ENCODE measurements at regions not wholly inside any gene's neighbourhood (a gene's known extent, or its start where the extent isn't known, plus 50 kb on each side); places are given as distances from the start of the nearest gene placed in this dataset.

DNA sequence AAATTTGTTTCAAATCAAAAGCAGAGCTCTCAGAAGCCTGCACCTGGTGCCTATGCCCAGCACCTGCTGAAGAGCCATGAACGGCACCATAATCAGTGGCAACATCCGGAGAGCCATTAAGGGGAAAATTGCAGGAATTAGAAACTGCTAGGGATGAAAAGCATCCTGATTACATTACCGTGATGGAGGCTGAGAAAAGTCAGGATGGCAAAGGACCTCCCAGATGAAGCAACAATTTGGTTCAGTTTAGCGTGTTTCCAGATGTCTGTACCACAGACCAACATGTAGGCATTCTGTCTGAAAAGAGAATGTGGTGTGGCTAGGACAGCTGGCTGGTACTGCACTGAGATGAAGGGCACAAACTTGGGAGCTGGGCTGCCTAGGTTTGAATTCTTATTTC lies 106.1 kb downstream of the EOMES start:
- Histone ChIP-seq H4K8ac (ENCODE audit: low read depth, low read length) (no peak overlapping the region), H2BK15ac (ENCODE audit: low read length) (no peak overlapping the region), H2AFZ (ENCODE audit: low read length) (no peak overlapping the region), H3K4me3 (ENCODE audit: low read length in 2 of 2) (no peak overlapping the region), H2BK5ac (ENCODE audit: low read length) (no peak overlapping the region), H3K36me3 (replicated peaks in 1 of 2; ENCODE audit: control insufficient read depth in 2 of 2, insufficient read depth in 2 of 2, low read length in 2 of 2) (no peaks in the 10 kb centered on the region), H4K91ac (ENCODE audit: low read depth, low read length, poor library complexity) (no peak overlapping the region), H3K4me2 (ENCODE audit: insufficient read depth, low read length, poor library complexity, severe bottlenecking) (no peak overlapping the region), H3K4ac (ENCODE audit: low read length) (no peak overlapping the region), H3K18ac (ENCODE audit: low read length) (no peak overlapping the region), H3K79me1 (ENCODE audit: low read depth, low read length) (no peaks in the 10 kb centered on the region), H3K4me1 (ENCODE audit: control insufficient read depth in 2 of 2, insufficient read depth in 1 of 2, low read depth in 1 of 2, low read length in 2 of 2) (no peaks in the 10 kb centered on the region), H3K14ac (ENCODE audit: low read length) (no peak overlapping the region), H3K27ac (replicated peaks; ENCODE audit: low read length) (no peak overlapping the region), H3K9me3 (replicated peaks in 1 of 2; ENCODE audit: control insufficient read depth in 2 of 2, insufficient read depth in 1 of 2, low read depth in 1 of 2, low read length in 2 of 2) (peaks cover 2 to 4% of the 10 kb centered on the region in 2 donors), H2AK5ac (ENCODE audit: low read depth, low read length) (no peak overlapping the region), H2BK120ac (ENCODE audit: low read depth, low read length) (no peak overlapping the region), H2BK12ac (ENCODE audit: low read length) (no peak overlapping the region), H3K9ac (ENCODE audit: low read depth, low read length, poor library complexity) (no peak overlapping the region), H3K23ac (ENCODE audit: low read depth, low read length, poor library complexity) (no peak overlapping the region), H3K27me3 (ENCODE audit: control insufficient read depth in 3 of 3, insufficient read depth in 3 of 3, low read depth in 1 of 3, low read length in 3 of 3) (no peaks in the 10 kb centered on the region)
- no peak for DNase-seq (ENCODE audit: low spot score)
- no CpG with 5 or more reads among the region's 4 CpGs for WGBS, 2 donors (ENCODE audit: extremely low coverage in 2 of 2, insufficient read length in 2 of 2, insufficient replicate concordance in 1 of 2)

DNA sequence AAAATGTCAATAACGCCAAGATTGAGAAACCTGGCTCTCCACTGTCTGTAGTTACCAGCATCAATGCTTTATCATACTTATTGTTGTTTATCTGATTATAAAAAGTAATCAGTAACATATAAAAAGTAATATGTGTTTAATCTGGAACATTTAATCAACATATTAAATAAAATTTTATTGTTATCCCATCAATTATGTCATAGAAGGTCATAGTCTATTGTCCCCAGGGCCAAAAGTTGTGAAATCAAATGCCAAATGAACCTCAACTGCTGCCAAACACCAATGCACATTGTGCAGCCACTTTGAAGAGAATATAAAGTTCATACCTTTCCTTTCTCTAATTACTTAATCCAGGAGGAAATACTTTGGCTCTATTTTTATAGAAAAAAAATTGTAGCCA lies 106.6 kb downstream of the EOMES start:
- no peak overlapping the region for H3K27ac ChIP-seq (replicated peaks; ENCODE audit: low read length)
- no peak overlapping the region for H2AK5ac ChIP-seq (ENCODE audit: low read depth, low read length)
- H4K8ac ChIP-seq (ENCODE audit: low read depth, low read length), result no peak overlapping the region
- no CpG with 5 or more reads among the region's 1 CpG for WGBS, 2 donors (ENCODE audit: extremely low coverage in 2 of 2, insufficient read length in 2 of 2, insufficient replicate concordance in 1 of 2)
- no peak overlapping the region for H3K23ac ChIP-seq (ENCODE audit: low read depth, low read length, poor library complexity)
- no peak overlapping the region for H3K4ac ChIP-seq (ENCODE audit: low read length)
- DNase-seq (ENCODE audit: low spot score), result no peak
- peaks cover 2 to 4% of the 10 kb centered on the region in 2 donors for H3K9me3 ChIP-seq (replicated peaks in 1 of 2; ENCODE audit: control insufficient read depth in 2 of 2, insufficient read depth in 1 of 2, low read depth in 1 of 2, low read length in 2 of 2)
- H3K27me3 ChIP-seq (ENCODE audit: control insufficient read depth in 3 of 3, insufficient read depth in 3 of 3, low read depth in 1 of 3, low read length in 3 of 3), result no peaks in the 10 kb centered on the region
- no peaks in the 10 kb centered on the region for H3K36me3 ChIP-seq (replicated peaks in 1 of 2; ENCODE audit: control insufficient read depth in 2 of 2, insufficient read depth in 2 of 2, low read length in 2 of 2)
- no peak overlapping the region for H3K4me2 ChIP-seq (ENCODE audit: insufficient read depth, low read length, poor library complexity, severe bottlenecking)
- no peak overlapping the region for H2BK15ac ChIP-seq (ENCODE audit: low read length)
- H4K91ac ChIP-seq (ENCODE audit: low read depth, low read length, poor library complexity), result no peak overlapping the region
- H2BK5ac ChIP-seq (ENCODE audit: low read length), result no peak overlapping the region
- no peaks in the 10 kb centered on the region for H3K79me1 ChIP-seq (ENCODE audit: low read depth, low read length)
- no peak overlapping the region for H3K4me3 ChIP-seq (ENCODE audit: low read length in 2 of 2)
- H3K9ac ChIP-seq (ENCODE audit: low read depth, low read length, poor library complexity), result no peak overlapping the region
- H2BK120ac ChIP-seq (ENCODE audit: low read depth, low read length), result no peak overlapping the region
- H2BK12ac ChIP-seq (ENCODE audit: low read length), result no peak overlapping the region
- no peaks in the 10 kb centered on the region for H3K4me1 ChIP-seq (ENCODE audit: control insufficient read depth in 2 of 2, insufficient read depth in 1 of 2, low read depth in 1 of 2, low read length in 2 of 2)
- H2AFZ ChIP-seq (ENCODE audit: low read length), result no peak overlapping the region
- no peak overlapping the region for H3K14ac ChIP-seq (ENCODE audit: low read length)
- no peak overlapping the region for H3K18ac ChIP-seq (ENCODE audit: low read length)

DNA sequence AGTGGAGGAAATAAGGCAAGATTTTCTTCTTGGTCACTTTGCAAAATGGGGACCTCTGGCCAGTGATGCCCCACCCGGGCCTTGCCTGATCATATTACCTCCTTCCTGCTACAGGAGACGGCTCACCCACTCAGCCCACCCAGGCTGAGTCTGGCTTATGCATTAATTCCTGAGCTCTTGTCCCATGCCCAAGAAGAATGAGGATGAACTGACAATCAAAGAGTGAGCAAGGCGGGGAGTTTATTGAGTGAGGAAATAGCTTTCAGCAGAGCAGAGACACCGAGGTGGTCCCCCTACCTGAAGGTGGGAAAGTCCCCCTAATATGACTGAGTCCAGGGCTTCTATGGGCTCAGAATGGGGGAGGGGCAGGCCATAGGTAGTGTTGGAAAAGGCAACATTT lies 107.5 kb downstream of the EOMES start:
- no peaks in the 10 kb centered on the region for H3K36me3 ChIP-seq (replicated peaks in 1 of 2; ENCODE audit: control insufficient read depth in 2 of 2, insufficient read depth in 2 of 2, low read length in 2 of 2)
- H2BK12ac ChIP-seq (ENCODE audit: low read length), result no peak overlapping the region
- no peak for DNase-seq (ENCODE audit: low spot score)
- no peak overlapping the region for H2BK15ac ChIP-seq (ENCODE audit: low read length)
- H2BK120ac ChIP-seq (ENCODE audit: low read depth, low read length), result no peak overlapping the region
- no peak overlapping the region for H4K91ac ChIP-seq (ENCODE audit: low read depth, low read length, poor library complexity)
- H2AFZ ChIP-seq (ENCODE audit: low read length), result no peak overlapping the region
- no peak overlapping the region for H3K27ac ChIP-seq (replicated peaks; ENCODE audit: low read length)
- H2AK5ac ChIP-seq (ENCODE audit: low read depth, low read length), result no peak overlapping the region
- H3K9me3 ChIP-seq (replicated peaks in 1 of 2; ENCODE audit: control insufficient read depth in 2 of 2, insufficient read depth in 1 of 2, low read depth in 1 of 2, low read length in 2 of 2), result peaks cover 2 to 4% of the 10 kb centered on the region in 2 donors
- H3K9ac ChIP-seq (ENCODE audit: low read depth, low read length, poor library complexity), result no peak overlapping the region
- H3K4ac ChIP-seq (ENCODE audit: low read length), result no peak overlapping the region
- no peak overlapping the region for H4K8ac ChIP-seq (ENCODE audit: low read depth, low read length)
- no peak overlapping the region for H3K4me3 ChIP-seq (ENCODE audit: low read length in 2 of 2)
- no peak overlapping the region for H3K23ac ChIP-seq (ENCODE audit: low read depth, low read length, poor library complexity)
- H2BK5ac ChIP-seq (ENCODE audit: low read length), result no peak overlapping the region
- no peaks in the 10 kb centered on the region for H3K4me1 ChIP-seq (ENCODE audit: control insufficient read depth in 2 of 2, insufficient read depth in 1 of 2, low read depth in 1 of 2, low read length in 2 of 2)
- no CpG with 5 or more reads among the region's 4 CpGs for WGBS, 2 donors (ENCODE audit: extremely low coverage in 2 of 2, insufficient read length in 2 of 2, insufficient replicate concordance in 1 of 2)
- H3K14ac ChIP-seq (ENCODE audit: low read length), result no peak overlapping the region
- H3K27me3 ChIP-seq (ENCODE audit: control insufficient read depth in 3 of 3, insufficient read depth in 3 of 3, low read depth in 1 of 3, low read length in 3 of 3), result no peaks in the 10 kb centered on the region
- no peak overlapping the region for H3K4me2 ChIP-seq (ENCODE audit: insufficient read depth, low read length, poor library complexity, severe bottlenecking)
- H3K18ac ChIP-seq (ENCODE audit: low read length), result no peak overlapping the region
- no peaks in the 10 kb centered on the region for H3K79me1 ChIP-seq (ENCODE audit: low read depth, low read length)

DNA sequence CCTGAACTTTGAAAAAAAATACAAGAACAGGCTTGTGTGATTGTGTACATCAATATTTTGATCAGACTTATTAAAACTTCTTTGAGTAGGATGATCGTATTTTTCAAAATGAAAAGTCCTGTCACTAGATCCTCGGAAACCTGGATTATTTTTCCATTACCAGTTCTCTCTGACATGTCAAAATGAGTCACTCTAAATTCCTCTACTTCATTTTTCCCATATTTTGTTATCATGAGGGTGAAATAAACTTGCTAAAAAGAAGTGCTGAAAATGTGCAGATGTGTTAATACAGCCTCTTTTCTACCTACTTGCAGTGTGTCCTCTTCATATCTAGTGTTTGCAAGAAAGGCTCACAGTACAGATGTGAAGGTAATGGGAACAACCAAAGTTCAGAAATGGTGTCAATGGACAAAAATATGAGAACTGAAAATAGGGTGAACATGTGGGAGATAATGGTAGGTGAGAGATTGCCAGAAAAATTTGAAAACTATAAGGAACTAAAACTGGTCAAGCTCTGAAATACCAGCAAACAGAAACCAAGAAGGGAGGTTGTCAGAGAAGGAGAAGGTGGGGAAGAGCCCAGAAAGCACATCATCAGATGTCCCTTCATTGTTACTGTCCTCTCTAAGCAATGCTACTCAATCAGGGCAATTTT lies 108.2 kb downstream of the EOMES start:
- Histone ChIP-seq H2AFZ (ENCODE audit: low read length) (no peak overlapping the region), H3K79me1 (ENCODE audit: low read depth, low read length) (no peaks in the 10 kb centered on the region), H2BK15ac (ENCODE audit: low read length) (no peak overlapping the region), H4K8ac (ENCODE audit: low read depth, low read length) (no peak overlapping the region), H3K18ac (ENCODE audit: low read length) (no peak overlapping the region), H3K4me2 (ENCODE audit: insufficient read depth, low read length, poor library complexity, severe bottlenecking) (no peak overlapping the region), H3K27ac (replicated peaks; ENCODE audit: low read length) (no peak overlapping the region), H3K9ac (ENCODE audit: low read depth, low read length, poor library complexity) (no peak overlapping the region), H4K91ac (ENCODE audit: low read depth, low read length, poor library complexity) (no peak overlapping the region), H2BK12ac (ENCODE audit: low read length) (no peak overlapping the region), H3K36me3 (replicated peaks in 1 of 2; ENCODE audit: control insufficient read depth in 2 of 2, insufficient read depth in 2 of 2, low read length in 2 of 2) (no peaks in the 10 kb centered on the region), H3K9me3 (replicated peaks in 1 of 2; ENCODE audit: control insufficient read depth in 2 of 2, insufficient read depth in 1 of 2, low read depth in 1 of 2, low read length in 2 of 2) (peaks cover 2 to 4% of the 10 kb centered on the region in 2 donors), H3K23ac (ENCODE audit: low read depth, low read length, poor library complexity) (no peak overlapping the region), H2BK5ac (ENCODE audit: low read length) (no peak overlapping the region), H3K4me3 (ENCODE audit: low read length in 2 of 2) (no peak overlapping the region), H3K27me3 (ENCODE audit: control insufficient read depth in 3 of 3, insufficient read depth in 3 of 3, low read depth in 1 of 3, low read length in 3 of 3) (no peaks in the 10 kb centered on the region), H3K14ac (ENCODE audit: low read length) (no peak overlapping the region), H2AK5ac (ENCODE audit: low read depth, low read length) (no peak overlapping the region), H2BK120ac (ENCODE audit: low read depth, low read length) (no peak overlapping the region), H3K4me1 (ENCODE audit: control insufficient read depth in 2 of 2, insufficient read depth in 1 of 2, low read depth in 1 of 2, low read length in 2 of 2) (no peaks in the 10 kb centered on the region), H3K4ac (ENCODE audit: low read length) (no peak overlapping the region)
- no CpG with 5 or more reads among the region's 2 CpGs for WGBS, 2 donors (ENCODE audit: extremely low coverage in 2 of 2, insufficient read length in 2 of 2, insufficient replicate concordance in 1 of 2)
- DNase-seq (ENCODE audit: low spot score), result no peak

Measured in neuronal stem cell (in vitro differentiated cells).